HTR-8/SVneo (cell line): ENCODE measurements at regions not wholly inside any gene's neighbourhood (a gene's known extent, or its start where the extent isn't known, plus 50 kb on each side); places are given as distances from the start of the nearest gene placed in this dataset.
A peak's percentile ranks its signal among the peaks of the same experiment; 100 is the strongest.
"Not testable (repeated sequence)": the region's sequence is repeated elsewhere in the genome, so short reads cannot be mapped to it uniquely, and the experiment has no call there.

ENCODE experiments used
- DNase-seq: peaks from one replicate; pipeline ENCODE4 v3.0.0; 2011; ENCODE audit warnings: low spot score, mixed read lengths; ENCODE audit not compliant: insufficient read length
- FAIRE-seq: peaks from 2 replicates; lab custom pipeline; 2011; peaks lifted over from hg19 to GRCh38; lab: Jason Lieb, UNC

DNA sequence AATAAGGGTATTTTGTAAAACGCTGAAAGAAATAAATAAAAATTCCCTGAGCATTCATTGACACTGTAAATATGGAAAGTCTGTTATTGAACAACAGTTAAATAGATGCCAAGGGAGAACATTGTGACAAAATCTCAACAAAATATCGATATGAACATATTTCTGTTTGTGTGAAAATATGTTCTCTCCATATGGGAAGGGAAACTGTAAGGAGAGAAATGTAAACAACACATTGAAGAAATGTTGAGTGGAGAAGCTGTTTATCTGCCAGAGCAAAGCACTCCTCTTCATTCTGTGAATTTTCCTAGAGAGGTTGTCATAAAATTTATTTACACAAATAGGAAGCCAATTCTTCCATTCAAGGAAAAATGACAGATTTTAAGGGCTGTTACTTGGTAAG is 57.1 kb upstream of the EOMES start:
- FAIRE-seq (no peak), DNase-seq (no peak)

DNA sequence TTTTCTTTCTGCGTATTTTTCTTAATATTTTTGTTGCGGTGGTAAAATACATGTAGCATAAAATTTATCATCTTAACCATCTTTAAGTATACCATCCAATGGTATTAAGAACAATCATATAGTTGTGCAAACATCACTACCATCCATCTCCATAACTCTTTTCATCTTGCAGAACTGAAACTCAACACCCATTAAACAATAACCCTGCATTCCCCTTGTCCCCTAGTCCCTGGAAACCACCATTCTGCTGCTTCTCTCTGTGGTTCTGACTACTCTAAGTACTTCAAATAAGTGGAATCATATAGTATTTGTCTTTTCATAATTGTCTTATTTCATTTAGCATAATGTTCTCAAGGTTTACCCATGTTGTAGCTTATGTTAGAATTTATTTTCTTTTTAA is 67.3 kb upstream of the EOMES start:
- FAIRE-seq = no peak
- no peak for DNase-seq

DNA sequence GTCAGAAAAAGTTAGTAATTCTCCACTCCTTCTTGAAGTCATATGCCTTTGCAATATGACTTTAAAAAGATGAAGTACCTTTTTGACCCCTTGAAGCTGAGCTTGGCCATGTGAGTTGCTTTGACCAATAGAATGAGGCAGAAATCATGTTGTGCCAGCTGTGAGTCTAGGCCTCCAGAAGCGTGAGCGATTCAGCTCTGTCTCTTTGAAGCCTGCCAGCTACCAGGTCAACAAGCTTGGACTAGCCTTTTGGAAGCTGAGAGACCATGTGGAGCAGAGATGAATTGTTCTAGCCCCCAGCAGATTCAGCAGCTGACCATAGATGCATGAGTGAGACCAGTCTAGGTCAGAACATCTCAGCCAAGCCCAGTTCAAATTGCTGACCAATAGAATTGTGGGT is 69.8 kb upstream of the EOMES start:
- no peak for FAIRE-seq
- no peak for DNase-seq

DNA sequence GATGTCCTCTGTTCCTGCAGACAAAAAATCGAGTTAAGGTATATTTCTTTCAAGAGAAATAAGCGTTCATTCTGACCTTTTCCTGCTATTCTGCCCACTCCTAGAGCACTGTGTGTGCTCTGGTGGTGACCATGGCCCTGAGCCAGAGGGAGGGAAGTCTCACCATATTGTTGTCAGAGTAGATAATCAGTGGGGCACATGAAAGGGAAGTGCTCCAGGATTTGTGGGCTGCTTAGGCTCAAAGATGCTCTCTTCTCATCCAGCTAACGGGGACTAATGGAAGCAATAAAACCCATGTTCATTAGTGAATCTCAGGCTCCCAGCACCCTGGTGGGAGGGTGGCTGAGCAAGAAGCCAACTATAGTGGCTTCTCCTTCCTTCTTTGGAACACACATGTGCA is 70.7 kb upstream of the EOMES start:
- FAIRE-seq (no peak), DNase-seq (no peak)

DNA sequence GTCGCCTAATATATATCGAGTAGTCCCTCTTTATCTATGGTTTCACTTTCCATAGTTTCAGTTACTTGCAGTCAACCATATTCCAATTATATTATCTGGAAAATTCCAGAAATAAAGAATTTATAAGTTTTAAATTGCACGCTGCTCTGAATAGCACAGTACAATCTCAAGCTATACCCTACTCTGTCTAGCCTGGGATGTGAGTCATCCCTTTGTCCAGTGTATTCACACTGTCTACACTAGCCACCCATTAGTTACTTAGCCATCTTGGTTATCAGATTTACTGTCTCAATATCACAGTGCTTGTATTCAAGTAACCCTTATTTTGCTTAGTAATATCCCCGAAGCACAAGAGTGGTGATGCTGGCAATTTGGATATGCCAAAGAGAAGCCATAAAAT is 72.1 kb upstream of the EOMES start:
- DNase-seq (no peak), FAIRE-seq (no peak)

DNA sequence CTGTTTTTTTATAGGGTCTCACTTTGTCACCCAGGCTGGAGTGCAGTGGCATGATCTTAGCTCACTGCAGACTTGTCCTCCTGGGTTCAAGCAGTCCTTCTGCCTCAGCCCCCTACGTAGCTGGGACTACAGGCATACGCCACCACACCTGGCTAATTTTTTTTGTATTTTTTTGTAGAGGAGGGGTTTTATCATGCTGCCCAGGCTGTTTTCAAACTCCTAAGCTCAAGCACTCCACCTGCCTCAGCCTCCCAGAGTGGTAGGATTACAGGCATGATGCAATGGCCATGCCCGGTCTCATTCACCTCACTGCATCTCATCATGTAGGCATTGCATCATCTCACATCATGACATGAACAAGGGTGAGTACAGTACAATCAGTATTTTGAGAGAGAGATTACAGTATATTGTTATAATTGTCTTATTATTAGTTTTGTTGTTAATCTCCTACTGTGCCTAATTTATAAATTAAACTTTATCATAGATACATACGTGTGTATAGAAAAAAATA is 74.3 kb upstream of the EOMES start:
- no peak for FAIRE-seq
- DNase-seq = no peak

DNA sequence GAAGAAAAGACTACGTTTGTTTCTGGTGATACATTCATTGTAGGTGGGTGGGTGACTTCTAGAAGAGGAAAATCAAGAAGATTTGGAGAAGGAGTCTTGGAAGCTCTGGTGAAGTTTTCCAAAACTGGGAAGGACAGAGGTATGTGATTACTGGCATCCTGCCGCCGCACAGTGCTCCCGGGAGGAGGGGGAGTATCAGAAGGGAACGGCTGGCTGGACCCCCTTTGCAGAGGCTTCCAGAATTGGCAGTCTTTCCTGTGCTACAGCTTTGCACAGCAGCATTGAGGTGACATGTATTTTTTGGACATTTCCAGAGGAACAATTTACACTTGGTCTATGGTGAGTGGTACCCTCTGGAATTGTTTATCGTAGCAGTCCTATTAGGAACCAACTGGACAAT is 75.7 kb upstream of the EOMES start:
- FAIRE-seq = no peak

DNA sequence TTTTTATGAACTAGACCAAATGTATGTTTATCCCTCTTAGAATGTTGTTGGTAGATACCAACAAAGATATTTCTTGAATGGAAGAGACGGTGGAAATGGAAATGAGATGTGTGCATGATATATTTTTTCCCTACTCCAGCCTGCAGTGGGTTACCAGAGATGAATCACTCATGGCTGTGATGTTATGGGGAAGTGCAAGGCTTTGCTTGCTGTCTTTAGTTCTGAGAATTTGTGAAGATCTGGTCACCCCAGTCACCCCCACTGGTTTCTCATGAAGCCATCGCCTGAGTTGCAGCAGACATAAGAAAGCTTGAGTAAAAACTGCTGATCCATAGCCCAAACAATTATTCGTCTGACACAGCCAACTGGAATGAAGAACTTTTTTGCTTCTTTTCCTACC is 78.1 kb upstream of the EOMES start:
- DNase-seq = no peak
- FAIRE-seq = no peak

More for the DNA sequence above, 75.7 kb upstream of the EOMES start:
- no peak for DNase-seq

DNA sequence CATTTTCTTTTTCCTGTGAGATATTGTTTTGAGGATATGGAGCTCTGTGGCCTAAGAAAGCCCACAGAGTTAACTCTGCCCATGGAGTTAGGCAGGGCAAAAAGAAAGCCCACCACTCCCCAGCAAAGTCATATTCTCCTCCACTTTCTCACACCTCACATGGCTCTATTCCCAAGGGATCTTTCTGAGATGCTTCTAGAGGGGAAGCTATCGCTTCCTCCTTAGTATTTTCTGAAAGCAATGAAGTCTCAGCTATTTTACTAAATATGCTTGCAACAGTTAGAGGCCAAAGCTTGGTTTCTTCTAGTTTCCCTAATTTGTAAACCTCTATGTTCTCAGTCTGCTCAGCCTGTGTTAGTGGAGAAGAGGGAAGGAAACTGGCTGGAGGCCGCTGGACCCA is 80.3 kb upstream of the EOMES start:
- FAIRE-seq (no peak), DNase-seq (no peak)

DNA sequence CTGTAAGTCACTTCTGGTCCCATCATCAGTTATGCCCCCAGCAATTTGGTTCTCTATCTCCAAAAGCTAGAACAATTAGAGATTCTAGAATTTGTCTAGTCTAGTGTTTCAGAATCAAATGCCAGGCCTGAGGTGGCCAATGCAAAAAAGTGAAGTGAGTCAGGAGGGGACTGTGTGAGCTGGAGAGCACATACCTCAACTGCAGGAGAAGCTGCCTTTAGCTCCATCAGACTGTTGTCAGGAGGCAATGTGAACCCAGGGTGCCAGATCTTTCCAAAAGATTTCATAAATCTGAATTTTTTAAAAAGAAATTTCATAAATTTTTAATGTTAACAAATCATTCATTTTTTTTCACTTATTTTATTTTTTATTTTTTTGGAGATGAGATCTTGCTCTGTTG is 80.7 kb upstream of the EOMES start:
- DNase-seq (no peak), FAIRE-seq (no peak)

DNA sequence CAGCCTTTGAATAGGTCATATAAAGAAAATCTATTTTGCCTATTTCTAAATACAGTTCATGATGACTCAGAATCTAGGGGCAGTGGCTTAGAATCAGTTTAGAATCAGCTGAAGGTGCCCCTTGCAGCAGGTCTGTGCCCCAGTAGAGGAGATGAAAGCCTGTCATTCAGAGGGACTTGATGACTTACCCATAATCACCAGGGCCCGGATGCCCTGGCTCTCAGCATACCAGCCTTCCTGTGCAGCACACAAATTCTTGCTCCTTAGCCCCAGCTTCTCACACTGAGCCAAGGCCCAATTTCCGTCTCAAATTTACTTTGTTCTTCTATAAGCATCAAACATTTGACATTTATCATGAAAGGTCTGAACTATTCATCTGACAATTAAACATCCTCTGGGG is 83.2 kb upstream of the EOMES start:
- no peak for DNase-seq
- FAIRE-seq = no peak

DNA sequence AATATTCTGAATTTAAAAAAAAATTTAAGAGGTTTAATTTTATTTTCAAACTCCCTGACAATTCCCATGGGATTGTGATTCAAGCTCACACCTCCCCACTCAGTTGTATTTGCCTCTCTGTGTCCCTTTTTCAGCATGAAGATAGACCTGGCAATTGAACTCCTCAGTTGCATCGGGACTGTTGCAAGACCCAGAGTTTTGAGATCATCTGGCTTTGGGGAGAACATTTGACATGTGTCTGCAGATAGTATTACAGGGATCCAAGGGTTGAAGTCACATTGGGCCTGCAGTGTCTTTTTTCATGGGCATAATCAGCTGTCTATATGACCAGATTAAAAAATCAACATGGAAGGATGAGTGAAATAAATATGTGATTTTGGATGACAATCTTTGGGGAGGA is 91.1 kb upstream of the EOMES start:
- FAIRE-seq = no peak

DNA sequence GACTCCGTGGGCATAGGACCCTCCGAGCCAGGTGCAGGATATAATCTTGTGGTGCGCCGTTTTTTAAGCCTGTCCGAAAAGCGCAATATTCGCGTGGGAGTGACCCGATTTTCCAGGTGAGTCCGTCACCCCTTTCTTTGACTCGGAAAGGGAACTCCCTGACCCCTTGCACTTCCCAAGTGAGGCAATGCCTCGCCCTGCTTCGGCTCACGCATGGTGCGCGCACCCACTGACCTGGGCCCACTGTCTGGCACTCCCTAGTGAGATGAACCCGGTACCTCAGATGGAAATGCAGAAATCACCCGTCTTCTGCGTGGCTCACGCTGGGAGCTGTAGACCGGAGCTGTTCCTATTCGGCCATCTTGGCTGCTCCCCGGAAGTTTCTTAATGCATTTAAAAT is 99.5 kb upstream of the EOMES start:
- FAIRE-seq, DNase-seq: not testable (repeated sequence)

More for the DNA sequence above, 91.1 kb upstream of the EOMES start:
- DNase-seq = no peak

DNA sequence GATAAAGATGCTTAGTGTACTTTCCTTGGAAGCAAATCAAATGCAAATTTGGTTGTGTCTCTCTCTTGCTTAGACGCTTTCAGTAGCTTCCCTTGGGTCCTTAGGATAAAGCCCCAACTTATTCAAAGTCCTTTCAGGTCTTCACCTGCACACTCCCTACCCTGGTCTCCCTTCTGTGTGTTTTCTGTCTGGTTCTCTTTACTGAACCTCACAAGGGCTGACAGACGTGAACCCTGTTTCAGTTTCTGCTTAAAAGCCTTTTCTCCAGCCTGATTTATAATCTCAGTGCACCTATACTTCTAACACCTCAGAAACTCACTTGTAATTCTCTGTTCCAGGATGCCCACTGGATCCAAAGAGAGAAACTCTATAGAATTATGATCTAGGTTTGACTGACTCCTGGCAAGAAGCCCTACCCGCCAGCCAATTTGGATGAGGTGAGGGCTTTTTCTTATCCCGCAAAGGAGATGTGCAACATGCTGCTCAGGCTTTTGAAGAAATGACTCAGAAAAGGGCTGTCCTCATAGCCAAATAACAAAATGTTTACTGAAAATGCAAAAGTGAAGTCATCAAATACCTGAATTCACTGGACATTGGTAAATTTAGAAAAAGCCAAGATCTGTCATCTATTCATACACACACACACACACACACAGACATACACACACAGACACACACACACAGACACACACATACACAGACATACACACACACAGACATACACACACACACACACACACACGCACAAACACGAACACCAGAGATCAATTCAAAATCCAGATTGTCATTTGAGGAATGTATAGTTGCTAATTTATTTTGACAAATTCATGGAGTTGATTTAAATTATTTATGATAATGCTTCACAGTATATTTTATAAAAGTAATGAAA is 102.4 kb upstream of the EOMES start:
- DNase-seq = no peak
- peak; percentile 55 for FAIRE-seq

DNA sequence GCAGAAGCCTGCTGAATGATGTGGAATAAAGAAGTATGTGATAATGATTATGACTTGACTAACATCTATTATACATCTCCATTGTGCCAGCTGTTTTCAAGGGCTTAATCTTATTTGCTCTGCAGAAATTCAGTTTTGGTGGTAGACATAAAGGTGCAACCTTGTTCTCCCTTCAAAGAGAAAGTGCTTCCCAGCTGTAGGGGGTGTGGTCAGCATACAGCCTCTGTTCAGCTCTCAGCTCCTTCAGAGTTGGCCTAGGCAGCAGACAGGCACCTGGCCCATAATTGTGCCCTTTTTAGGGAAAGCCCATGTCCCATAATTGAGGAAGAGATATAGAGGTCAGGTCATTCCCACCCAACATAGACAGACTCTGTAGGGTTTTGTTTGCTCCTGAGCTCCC is 104.3 kb upstream of the EOMES start:
- no peak for DNase-seq
- no peak for FAIRE-seq

DNA sequence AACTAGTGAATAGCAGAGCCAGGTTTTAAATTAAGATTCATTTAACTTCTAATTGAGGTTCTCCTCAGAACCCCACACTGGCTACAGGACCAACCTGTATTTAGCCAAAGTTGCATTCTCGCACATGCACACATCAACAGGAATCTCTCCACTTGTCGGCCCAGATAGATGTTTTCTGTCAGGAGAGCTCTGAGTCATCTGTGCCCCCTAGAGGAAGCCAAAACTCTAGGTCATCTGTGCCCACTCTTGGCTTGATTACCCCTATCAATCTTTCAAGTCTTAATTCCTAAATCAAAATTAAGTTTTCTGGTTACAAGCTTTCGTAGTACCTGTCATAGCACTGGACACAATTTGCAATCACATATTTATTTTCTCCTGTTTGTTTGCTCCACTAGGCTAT is 104.9 kb upstream of the EOMES start:
- FAIRE-seq = no peak
- DNase-seq = no peak

DNA sequence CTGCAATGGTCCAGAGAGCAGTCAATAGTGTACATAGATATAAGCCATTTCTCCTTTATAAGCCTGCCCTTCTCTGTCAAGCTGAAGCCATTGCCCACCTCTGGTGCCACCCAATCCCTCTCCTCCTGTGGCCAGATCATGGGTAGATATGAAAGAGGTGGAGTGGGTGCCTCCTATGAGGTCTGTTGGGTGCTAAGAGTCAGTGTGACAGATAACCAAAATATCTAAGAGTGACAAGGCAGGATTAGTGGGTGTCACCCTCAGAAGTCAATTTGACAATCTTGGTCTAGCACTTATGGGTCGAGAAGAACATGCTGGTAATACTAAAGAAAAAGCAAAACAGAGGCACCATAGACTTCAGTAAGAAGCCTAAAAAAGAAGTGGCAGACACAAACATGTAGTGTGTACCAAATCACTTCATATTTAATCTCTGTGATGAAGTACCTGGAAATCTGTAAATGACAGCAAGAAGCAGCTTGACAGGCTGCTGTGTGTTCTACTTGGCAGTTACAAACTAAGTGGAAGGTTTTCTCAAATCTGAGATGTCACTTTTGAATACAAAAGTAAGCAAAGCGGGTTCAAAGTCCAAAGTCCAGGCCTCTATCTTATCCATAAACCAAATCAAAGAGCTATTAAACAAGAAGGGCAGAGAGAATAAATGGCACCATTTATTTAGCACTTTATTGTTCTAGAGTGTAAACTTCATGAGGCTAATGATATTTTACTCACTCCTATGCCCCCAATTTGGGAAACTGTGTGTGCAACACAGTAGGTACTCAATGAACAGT is 118.9 kb upstream of the EOMES start:
- DNase-seq (no peak), FAIRE-seq (no peak)

DNA sequence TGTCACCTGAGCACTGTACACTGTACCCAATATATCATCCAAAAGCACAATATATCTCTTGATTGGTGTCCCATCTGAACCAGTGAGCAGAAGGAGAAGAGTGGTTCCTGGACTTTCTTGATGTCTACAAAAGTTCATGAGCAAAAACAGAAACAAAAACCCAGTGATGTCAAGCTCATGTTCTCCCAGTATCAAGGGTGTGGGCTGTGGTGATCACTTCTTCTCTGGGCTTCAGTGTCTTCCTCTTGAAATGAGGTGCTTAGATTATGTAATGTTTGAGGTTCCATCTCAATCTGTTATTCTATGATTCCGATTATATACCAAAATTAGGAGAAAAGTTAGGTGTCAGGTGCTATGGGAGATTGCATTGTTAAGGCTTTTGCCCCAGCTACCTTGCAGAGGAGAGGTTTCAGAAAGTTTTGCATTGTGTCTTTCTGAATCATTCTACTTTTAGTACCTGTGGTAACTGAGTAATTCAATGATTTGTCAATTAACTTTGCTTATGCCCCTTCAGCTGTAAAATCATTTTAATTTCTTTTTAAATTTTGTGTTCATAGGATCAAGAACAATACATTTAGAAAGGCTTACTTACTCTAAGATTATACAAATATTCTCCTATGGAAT is 122.0 kb upstream of the EOMES start:
- DNase-seq = no peak
- no peak for FAIRE-seq

DNA sequence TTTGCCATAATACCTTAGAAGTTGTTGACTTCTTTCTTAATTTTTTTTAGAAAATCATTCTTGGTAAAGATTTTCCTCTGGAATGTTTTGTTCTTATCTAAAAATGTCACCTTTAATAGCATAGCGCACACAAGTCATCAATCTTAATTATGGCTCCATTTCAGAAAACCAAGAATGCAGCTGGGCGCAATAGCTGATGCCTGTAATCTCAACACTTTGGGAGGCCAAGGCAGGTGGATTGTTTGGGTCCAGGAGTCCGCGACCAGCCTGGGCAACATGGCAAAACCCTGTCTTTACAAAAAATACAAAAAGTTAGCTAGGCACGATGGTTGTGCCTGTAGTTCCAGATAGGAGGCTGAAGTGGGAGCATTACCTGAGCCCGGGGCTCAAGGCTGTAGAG is 125.6 kb upstream of the EOMES start:
- FAIRE-seq = no peak
- DNase-seq = no peak

DNA sequence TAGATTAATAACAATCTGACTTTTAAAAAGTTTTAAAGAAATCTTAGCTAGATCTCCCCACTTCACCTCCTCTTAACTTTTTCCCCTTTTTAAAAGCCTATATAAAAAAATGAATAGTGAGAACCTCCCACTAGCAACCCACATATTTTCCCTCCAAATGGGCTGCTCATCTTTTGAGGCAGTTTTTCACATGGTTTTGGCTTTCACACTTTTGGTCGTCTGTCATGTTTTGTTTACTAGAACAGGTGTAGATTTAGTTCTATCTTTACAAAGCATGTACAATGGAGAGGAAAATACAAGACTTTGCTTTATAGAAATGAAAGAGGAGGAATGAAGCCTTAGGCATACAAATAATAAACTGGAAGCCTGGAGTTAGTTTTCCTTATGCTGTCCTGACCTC is 126.7 kb upstream of the EOMES start:
- no peak for FAIRE-seq
- no peak for DNase-seq

DNA sequence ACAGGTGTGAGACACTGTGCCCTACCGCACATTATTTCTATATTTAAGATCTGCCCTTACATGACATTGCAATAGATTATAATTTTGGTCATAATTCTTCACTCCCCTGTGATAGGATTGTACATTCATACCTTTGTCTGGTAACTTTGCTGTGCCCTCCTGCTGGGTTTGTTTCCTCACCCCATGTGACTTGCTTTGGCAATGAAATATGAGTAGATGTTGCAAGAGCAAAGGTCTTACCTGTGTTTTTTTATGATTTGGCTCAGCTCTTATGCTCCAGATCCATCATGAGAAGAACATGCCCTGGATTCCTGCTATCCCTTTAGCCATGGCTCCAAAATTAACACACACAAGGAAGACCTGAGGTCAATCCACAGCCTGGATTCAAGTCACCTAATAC is 137.7 kb upstream of the EOMES start:
- DNase-seq (no peak), FAIRE-seq (no peak)
